ENCODE measurements at regions not wholly inside any gene's neighbourhood (a gene's known extent, or its start where the extent isn't known, plus 50 kb on each side); places are given as distances from the start of the nearest gene placed in this dataset.

- intact Hi-C loops (cut with micrococcal nuclease; ENCODE audit: unreplicated experiment) = no loop called here
- Histone ChIP-seq H3K27me3 (ENCODE audit: control insufficient read depth, insufficient read depth, low read length) (no peaks in the 10 kb centered on the region), H3K27ac (ENCODE audit: low read length) (no peak overlapping the region), H3K36me3 (ENCODE audit: control insufficient read depth, insufficient read depth, low read length) (no peaks in the 10 kb centered on the region), H3K4me3 (ENCODE audit: low read depth in 2 of 2, low read length in 2 of 2) (no peak overlapping the region), H3K9me3 (ENCODE audit: control insufficient read depth, insufficient read depth, low read depth, low read length) (no peaks in the 10 kb centered on the region), H3K4me1 (ENCODE audit: control insufficient read depth, insufficient read depth, low read length) (no peaks in the 10 kb centered on the region)
- in situ Hi-C loops (cut with HindIII; ENCODE audit: low pct_unique_long_range_greater_than_20kb, low sequenced_read_pairs) = no loop called here
- ChIA-PET POLR2A (no interaction called here), CTCF (no interaction called here)
- TF ChIP-seq SIN3A (IDR thresholded peaks at IDR 0.05; ENCODE audit: borderline replicate concordance, insufficient read depth, low read depth, low read length) = no peak
- TF ChIP-seq TCF7L2 (IDR thresholded peaks at IDR 0.05; ENCODE audit: low read depth, low read length) = no peak
- TF ChIP-seq POLR2AphosphoS5 (IDR thresholded peaks at IDR 0.05; ENCODE audit: low read depth, low read length) = no peak
- no peak for TF ChIP-seq CTCF (IDR thresholded peaks at IDR 0.05)
- no peak for TF ChIP-seq REST (IDR thresholded peaks at IDR 0.05; ENCODE audit: insufficient read depth in 1 of 2, low read depth in 2 of 2, low read length in 1 of 2)
- DNase-seq (ENCODE audit: low read depth, low spot score) (no peak), ATAC-seq (no peak)
- BruUV-seq (replicated peaks) = no TSS peak
These were observed 182.8 kb downstream of the C11orf87 start for GRCh38 chr11:109604481-109605400.

- ATAC-seq (no peak), DNase-seq (ENCODE audit: low read depth, low spot score) (no peak)
- H3K27me3 ChIP-seq (ENCODE audit: control insufficient read depth, insufficient read depth, low read length) = no peaks in the 10 kb centered on the region
- TF ChIP-seq SIN3A (IDR thresholded peaks at IDR 0.05; ENCODE audit: borderline replicate concordance, insufficient read depth, low read depth, low read length) (no peak), POLR2AphosphoS5 (IDR thresholded peaks at IDR 0.05; ENCODE audit: low read depth, low read length) (no peak), TCF7L2 (IDR thresholded peaks at IDR 0.05; ENCODE audit: low read depth, low read length) (no peak), CTCF (IDR thresholded peaks at IDR 0.05) (no peak), REST (IDR thresholded peaks at IDR 0.05; ENCODE audit: insufficient read depth in 1 of 2, low read depth in 2 of 2, low read length in 1 of 2) (no peak)
- ChIA-PET CTCF (no interaction called here), POLR2A (no interaction called here)
- in situ Hi-C loops (cut with HindIII; ENCODE audit: low pct_unique_long_range_greater_than_20kb, low sequenced_read_pairs) = no loop called here
- no peaks in the 10 kb centered on the region for H3K9me3 ChIP-seq (ENCODE audit: control insufficient read depth, insufficient read depth, low read depth, low read length)
- H3K27ac ChIP-seq (ENCODE audit: low read length) = no peak overlapping the region
- no peaks in the 10 kb centered on the region for H3K4me1 ChIP-seq (ENCODE audit: control insufficient read depth, insufficient read depth, low read length)
- intact Hi-C loops (cut with micrococcal nuclease; ENCODE audit: unreplicated experiment) = no loop called here
- no TSS peak for BruUV-seq (replicated peaks)
- no peaks in the 10 kb centered on the region for H3K36me3 ChIP-seq (ENCODE audit: control insufficient read depth, insufficient read depth, low read length)
- no peak overlapping the region for H3K4me3 ChIP-seq (ENCODE audit: low read depth in 2 of 2, low read length in 2 of 2)
These were observed 184.3 kb downstream of the C11orf87 start for GRCh38 chr11:109606256-109606655.

All from Panc1 (cell line).